Astrocyte of the cerebellum (primary cell): ENCODE measurements at regions not wholly inside any gene's neighbourhood (a gene's known extent, or its start where the extent isn't known, plus 50 kb on each side); places are given as distances from the start of the nearest gene placed in this dataset.

Experiments used
- DNase-seq: peaks from one replicate; pipeline ENCODE4 v3.0.0-alpha.2; 2011; ENCODE audit warnings: low read depth
- H3K4me3 ChIP-seq: 2 replicates; pipeline ENCODE4 v1.5.1; 2011; ENCODE audit warnings: mild to moderate bottlenecking, low read depth, low read length, moderate library complexity
- in situ Hi-C: cut with HindIII; loops from 2 replicates; pipeline ENCODE4 v1.10.0; 2017; ENCODE audit warnings: low sequenced_read_pairs
- TF ChIP-seq, protein P1 (sequence below): IDR thresholded peaks from 2 replicates; pipeline ENCODE4 v1.5.1; 2012; ENCODE audit warnings: low read length, low read depth, moderate library complexity, mild to moderate bottlenecking; ENCODE audit errors: missing control alignments

DNA sequence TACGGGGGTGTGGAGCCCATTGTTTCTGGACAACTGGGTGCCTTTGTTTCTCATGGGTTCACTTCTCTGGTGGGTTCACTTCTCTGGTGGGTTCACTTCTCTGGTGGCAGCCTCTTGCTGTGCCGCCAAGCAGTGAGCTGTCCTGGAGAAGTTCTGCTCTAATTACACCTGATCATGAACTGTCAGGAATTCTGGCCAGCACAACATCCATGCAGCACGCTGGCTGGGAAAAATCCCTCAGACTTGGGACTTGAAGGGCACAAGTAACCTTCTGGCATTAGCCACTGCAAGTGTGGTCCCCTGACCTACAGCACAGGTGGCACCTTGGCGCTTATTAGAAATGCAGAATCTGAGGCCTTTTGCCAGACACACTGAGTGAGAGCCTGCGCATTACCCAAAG is 752.5 kb downstream of the QKI start:
- TF ChIP-seq, protein P1, sequence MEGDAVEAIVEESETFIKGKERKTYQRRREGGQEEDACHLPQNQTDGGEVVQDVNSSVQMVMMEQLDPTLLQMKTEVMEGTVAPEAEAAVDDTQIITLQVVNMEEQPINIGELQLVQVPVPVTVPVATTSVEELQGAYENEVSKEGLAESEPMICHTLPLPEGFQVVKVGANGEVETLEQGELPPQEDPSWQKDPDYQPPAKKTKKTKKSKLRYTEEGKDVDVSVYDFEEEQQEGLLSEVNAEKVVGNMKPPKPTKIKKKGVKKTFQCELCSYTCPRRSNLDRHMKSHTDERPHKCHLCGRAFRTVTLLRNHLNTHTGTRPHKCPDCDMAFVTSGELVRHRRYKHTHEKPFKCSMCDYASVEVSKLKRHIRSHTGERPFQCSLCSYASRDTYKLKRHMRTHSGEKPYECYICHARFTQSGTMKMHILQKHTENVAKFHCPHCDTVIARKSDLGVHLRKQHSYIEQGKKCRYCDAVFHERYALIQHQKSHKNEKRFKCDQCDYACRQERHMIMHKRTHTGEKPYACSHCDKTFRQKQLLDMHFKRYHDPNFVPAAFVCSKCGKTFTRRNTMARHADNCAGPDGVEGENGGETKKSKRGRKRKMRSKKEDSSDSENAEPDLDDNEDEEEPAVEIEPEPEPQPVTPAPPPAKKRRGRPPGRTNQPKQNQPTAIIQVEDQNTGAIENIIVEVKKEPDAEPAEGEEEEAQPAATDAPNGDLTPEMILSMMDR: no peak
- DNase-seq: no peak
- no peak overlapping the region for H3K4me3 ChIP-seq
- in situ Hi-C loops: no loop called here

DNA sequence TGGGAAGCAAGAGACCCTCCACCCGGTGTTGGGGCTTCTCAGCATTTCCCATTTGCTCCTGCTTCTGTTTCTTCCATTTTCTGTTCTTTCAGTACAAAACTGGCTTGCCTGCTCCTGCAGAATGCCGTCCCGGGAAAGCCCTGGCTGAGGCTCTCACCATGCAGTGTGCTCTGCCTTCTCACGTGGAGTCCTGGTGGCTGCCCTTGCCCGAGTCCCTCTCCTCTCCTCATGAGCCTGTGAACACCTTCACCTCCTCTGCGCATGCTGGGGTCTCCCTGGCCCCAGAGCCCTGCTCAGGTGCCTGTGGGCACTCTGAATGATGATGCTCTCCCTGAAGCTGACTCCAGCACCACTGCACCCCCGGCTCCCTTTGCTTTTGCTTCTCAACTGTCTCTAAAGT is 752.0 kb downstream of the QKI start:
- no peak for DNase-seq
- in situ Hi-C loops: no loop called here
- no peak overlapping the region for H3K4me3 ChIP-seq
- TF ChIP-seq, protein P1: no peak

DNA sequence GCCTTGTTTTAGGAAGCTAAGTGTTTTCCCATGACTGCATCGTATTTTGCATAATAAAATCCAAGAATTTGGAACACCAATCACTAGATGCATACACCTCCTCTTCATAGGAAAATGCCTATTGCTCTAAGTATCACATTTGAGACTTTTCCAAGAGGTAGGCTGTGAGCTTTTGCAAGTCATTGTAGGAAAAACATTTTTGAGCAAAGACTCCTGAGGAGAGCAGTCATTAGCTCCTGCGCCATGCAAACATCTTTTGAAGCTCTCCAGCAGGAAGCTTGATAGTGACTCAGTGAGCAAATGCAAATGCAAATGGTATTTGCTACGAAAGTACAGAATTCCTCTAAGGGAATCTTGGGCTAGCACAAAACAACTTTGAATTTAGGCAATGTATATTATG is 750.4 kb downstream of the QKI start:
- TF ChIP-seq, protein P1: no peak
- no peak for DNase-seq
- no peak overlapping the region for H3K4me3 ChIP-seq
- in situ Hi-C loops: no loop called here

DNA sequence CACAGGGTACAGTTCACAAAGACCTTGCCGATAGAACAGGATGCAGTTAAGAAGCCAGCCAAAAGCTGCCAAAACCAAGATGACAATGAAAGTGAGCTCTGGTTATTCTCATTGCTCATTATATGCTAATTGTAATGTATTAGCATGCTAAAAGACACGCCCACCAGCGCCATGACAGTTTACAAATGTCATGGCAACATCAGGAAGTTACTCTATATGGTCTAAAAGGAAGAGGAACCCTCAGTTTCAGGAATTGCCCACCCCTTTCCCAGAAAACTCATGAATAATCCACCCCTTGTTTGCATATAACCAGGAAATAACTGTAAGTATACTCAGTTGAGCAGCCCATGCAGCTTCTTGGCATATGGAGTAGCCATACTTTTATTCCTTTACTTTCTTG is 748.7 kb downstream of the QKI start:
- no peak for DNase-seq
- no peak overlapping the region for H3K4me3 ChIP-seq
- in situ Hi-C loops: no loop called here
- TF ChIP-seq, protein P1: no peak

DNA sequence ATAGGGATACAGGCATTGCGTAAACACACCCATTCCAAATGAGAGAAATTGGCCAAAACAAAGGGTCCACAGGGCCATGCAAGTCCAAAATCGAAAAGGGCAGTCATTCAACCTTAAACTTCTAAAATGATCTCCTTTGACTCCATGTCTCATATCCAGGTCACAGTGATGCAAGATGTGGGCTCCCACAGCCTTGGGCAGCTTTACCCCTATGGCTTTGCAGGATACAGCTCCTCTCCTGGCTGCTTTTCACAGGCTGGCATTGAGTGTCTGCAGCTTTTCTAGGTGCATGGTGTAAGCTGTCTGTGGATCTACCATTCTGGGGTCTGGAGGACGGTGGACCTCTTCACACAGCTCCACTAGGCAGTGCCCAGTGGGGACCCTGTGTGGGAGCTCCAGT is 744.5 kb downstream of the QKI start:
- in situ Hi-C loops: no loop called here
- DNase-seq: no peak
- H3K4me3 ChIP-seq: no peak overlapping the region
- TF ChIP-seq, protein P1: no peak

DNA sequence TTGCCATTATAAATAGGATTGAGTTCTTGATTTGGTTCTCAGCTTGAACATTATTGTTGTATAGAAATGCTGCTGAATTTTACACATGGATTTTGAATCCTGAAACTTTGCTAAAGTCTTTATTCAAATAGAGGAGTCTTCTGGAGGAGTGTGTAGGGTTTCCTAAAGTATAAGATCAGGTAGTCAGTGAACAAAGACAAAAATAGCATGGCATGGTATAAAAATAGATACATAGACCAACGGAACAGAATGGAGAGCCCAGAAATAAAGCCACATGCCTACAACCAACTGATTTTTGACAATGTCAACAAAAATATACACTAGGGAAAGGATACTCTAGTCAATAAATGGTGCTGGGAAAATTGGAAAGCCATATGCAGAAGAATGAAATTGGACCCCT is 740.1 kb downstream of the QKI start:
- no peak for DNase-seq
- TF ChIP-seq, protein P1: no peak
- in situ Hi-C loops: no loop called here
- no peak overlapping the region for H3K4me3 ChIP-seq

DNA sequence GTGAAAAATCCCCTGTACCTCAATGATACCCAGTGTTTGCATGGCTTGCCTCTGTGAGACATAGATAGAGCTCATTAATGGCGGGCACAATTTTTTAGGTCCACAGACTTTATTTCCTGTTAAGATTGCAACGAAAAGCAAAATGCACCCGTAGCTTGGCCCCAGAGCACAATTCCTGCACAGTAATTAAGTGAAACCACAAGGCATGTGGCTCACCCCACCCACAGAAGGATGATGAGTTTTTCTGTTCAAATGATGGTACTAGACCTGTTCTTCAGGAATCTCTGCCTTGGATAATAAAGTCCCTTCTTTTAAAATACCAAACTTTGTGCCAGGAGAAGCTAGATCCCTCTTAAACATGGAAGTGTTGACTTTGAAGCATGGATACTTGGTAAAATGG is 738.1 kb downstream of the QKI start:
- DNase-seq: no peak
- in situ Hi-C loops: no loop called here
- H3K4me3 ChIP-seq: no peak overlapping the region
- TF ChIP-seq, protein P1: no peak
